A673 (cell line): ENCODE measurements at regions not wholly inside any gene's neighbourhood (a gene's known extent, or its start where the extent isn't known, plus 50 kb on each side); places are given as distances from the start of the nearest gene placed in this dataset.
"Not testable (repeated sequence)": the region's sequence is repeated elsewhere in the genome, so short reads cannot be mapped to it uniquely, and the experiment has no call there.

Source experiments
- EZH2 ChIP-seq: fragments of 200-600 bp; sonication (generic); IDR thresholded peaks from 2 replicates; pipeline ENCODE4 v1.6.1; 2017; ENCODE audit warnings: borderline replicate concordance, low read depth, mild to moderate bottlenecking, mixed read lengths, antibody characterized with exemption, low read length; ENCODE audit not compliant: poor library complexity, severe bottlenecking
- TF ChIP-seq, protein P1 (sequence below): fragments of 300-800, 200-600 bp; sonication (generic); conservative IDR thresholded peaks from 2 replicates; pipeline ENCODE4 v1.5.1; 2017; ENCODE audit warnings: low read depth, mild to moderate bottlenecking, antibody characterized with exemption, low read length, moderate library complexity, mixed read lengths

DNA sequence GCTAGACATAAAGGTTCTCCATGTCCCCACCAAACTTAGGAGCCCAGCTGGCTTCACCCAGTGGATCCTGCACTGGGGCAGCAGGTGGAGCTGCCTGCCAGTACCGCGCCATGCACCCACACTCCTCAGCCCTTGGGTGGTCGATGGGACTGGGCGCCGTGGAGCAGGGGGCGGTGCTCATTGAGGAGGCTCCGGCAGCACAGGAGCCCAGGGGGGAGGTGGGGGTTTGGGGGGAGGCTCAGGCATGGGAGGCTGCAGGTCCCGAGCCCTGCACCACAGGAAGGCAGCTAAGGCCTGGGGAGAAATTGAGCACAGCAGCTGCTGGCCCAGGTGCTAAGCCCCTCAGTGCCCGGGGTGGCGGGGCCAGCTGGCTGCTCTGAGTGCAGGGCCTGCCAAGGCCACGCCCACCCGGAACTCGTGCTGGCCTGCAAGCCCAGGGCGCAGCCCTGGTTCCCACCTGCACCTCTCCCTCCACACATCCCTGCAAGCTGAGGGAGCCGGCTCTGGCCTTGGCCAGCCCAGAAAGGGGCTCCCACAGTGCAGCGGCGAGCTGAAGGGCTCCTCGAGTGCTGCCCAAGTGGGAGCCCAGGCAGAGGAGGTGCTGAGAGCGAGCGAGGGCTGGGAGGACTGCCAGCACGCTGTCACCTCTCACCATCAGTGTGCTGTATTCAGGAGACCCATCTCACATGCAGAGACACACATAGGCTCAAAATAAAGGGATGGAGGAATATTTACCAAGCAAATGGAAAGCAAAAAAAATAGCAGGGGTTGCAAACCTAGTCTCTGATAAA is 422.5 kb downstream of the NUP35 start:
- TF ChIP-seq, protein P1, sequence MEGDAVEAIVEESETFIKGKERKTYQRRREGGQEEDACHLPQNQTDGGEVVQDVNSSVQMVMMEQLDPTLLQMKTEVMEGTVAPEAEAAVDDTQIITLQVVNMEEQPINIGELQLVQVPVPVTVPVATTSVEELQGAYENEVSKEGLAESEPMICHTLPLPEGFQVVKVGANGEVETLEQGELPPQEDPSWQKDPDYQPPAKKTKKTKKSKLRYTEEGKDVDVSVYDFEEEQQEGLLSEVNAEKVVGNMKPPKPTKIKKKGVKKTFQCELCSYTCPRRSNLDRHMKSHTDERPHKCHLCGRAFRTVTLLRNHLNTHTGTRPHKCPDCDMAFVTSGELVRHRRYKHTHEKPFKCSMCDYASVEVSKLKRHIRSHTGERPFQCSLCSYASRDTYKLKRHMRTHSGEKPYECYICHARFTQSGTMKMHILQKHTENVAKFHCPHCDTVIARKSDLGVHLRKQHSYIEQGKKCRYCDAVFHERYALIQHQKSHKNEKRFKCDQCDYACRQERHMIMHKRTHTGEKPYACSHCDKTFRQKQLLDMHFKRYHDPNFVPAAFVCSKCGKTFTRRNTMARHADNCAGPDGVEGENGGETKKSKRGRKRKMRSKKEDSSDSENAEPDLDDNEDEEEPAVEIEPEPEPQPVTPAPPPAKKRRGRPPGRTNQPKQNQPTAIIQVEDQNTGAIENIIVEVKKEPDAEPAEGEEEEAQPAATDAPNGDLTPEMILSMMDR, result not testable (repeated sequence)
- not testable (repeated sequence) for TF ChIP-seq EZH2
